Liver (tissue), 8 donors: ENCODE measurements at regions not wholly inside any gene's neighbourhood (a gene's known extent, or its start where the extent isn't known, plus 50 kb on each side); places are given as distances from the start of the nearest gene placed in this dataset.

Experiments used
- DNase-seq: peaks from one replicate; pipeline ENCODE4 v3.0.0-alpha.2; 2017; ENCODE audit warnings: low spot score
- H3K27ac ChIP-seq, 2 donors: one replicate each; pipeline ENCODE4 v1.7.0; 2013; ENCODE audit warnings: inconsistent platforms in 2 of 2, low read length in 2 of 2, control low read depth in 1 of 2, low read depth in 1 of 2, mild to moderate bottlenecking in 1 of 2
- H3K27me3 ChIP-seq, 4 donors: one replicate each; pipeline versions ENCODE4 v1.6.1 to v1.7.0; 2013; ENCODE audit warnings: low read length in 3 of 4, inconsistent platforms in 1 of 4, mild to moderate bottlenecking in 1 of 4, moderate library complexity in 1 of 4; ENCODE audit not compliant: control insufficient read depth in 4 of 4, insufficient read depth in 4 of 4
- H3K36me3 ChIP-seq, 4 donors: one replicate each; pipeline versions ENCODE4 v1.6.1 to v1.7.0; 2013; ENCODE audit warnings: low read length in 3 of 4, mild to moderate bottlenecking in 3 of 4, low read depth in 1 of 4, moderate library complexity in 1 of 4; ENCODE audit not compliant: control insufficient read depth in 4 of 4, insufficient read depth in 3 of 4
- H3K4me1 ChIP-seq, 4 donors: one replicate each; pipeline versions ENCODE4 v1.6.1 to v1.7.0; 2013; ENCODE audit warnings: low read length in 3 of 4, mild to moderate bottlenecking in 3 of 4, moderate library complexity in 1 of 4; ENCODE audit not compliant: control insufficient read depth in 4 of 4, insufficient read depth in 4 of 4
- H3K4me3 ChIP-seq, 3 donors: one replicate each; pipeline versions ENCODE4 v1.6.1 to v1.7.0; 2013; ENCODE audit warnings: low read length in 3 of 3, control low read depth in 1 of 3, low read depth in 1 of 3, mild to moderate bottlenecking in 1 of 3
- H3K9ac ChIP-seq, 2 donors: one replicate each; pipeline ENCODE4 v1.7.0; 2013; ENCODE audit warnings: low read length in 2 of 2, mild to moderate bottlenecking in 2 of 2, moderate library complexity in 2 of 2, control low read depth in 1 of 2, low read depth in 1 of 2
- H3K9me3 ChIP-seq, 4 donors: one replicate each; pipeline versions ENCODE4 v1.6.1 to v1.7.0; 2013; ENCODE audit warnings: low read length in 3 of 4; ENCODE audit not compliant: control insufficient read depth in 4 of 4
- ATF3 ChIP-seq: IDR thresholded peaks from 2 replicates; pipeline ENCODE4 v1.6.1; 2016; ENCODE audit warnings: antibody characterized with exemption
- EGR1 ChIP-seq, 2 donors: IDR thresholded peaks; 2 replicates each; pipeline ENCODE4 v1.6.1; 2016 to 2018; ENCODE audit warnings: antibody characterized with exemption in 2 of 2, low read depth in 2 of 2
- FOXA1 ChIP-seq: IDR thresholded peaks from 2 replicates; pipeline ENCODE4 v1.6.1; 2016; ENCODE audit warnings: antibody characterized with exemption
- FOXA2 ChIP-seq: IDR thresholded peaks from 2 replicates; pipeline ENCODE4 v1.6.1; 2016; ENCODE audit warnings: antibody characterized with exemption
- HNF4A ChIP-seq, 2 donors: conservative IDR thresholded peaks; 2 replicates each; pipeline ENCODE4 v1.6.1; 2016; ENCODE audit warnings: antibody characterized with exemption in 2 of 2, mild to moderate bottlenecking in 2 of 2
- HNF4G ChIP-seq: IDR thresholded peaks from 2 replicates; pipeline ENCODE4 v1.6.1; 2016; ENCODE audit warnings: antibody characterized with exemption
- JUND ChIP-seq, 2 donors: IDR thresholded peaks; 2 replicates each; pipeline ENCODE4 v1.6.1; 2016; ENCODE audit warnings: antibody characterized with exemption in 2 of 2
- NR2F2 ChIP-seq: IDR thresholded peaks from 2 replicates; pipeline ENCODE4 v1.6.1; 2016; ENCODE audit warnings: antibody characterized with exemption
- RAD21 ChIP-seq, 2 donors: IDR thresholded peaks; 2 replicates each; pipeline ENCODE4 v1.6.1; 2016; ENCODE audit warnings: antibody characterized with exemption in 2 of 2, mild to moderate bottlenecking in 2 of 2
- REST ChIP-seq: IDR thresholded peaks from 2 replicates; pipeline ENCODE4 v1.6.1; 2016; ENCODE audit warnings: antibody characterized with exemption, mild to moderate bottlenecking
- RXRA ChIP-seq, 2 donors: IDR thresholded peaks; 2 replicates each; pipeline ENCODE4 v1.6.1; 2017 to 2018; ENCODE audit warnings: antibody characterized with exemption in 2 of 2, mild to moderate bottlenecking in 1 of 2
- SP1 ChIP-seq: IDR thresholded peaks from 2 replicates; pipeline ENCODE4 v1.6.1; 2018; ENCODE audit warnings: antibody characterized with exemption, mild to moderate bottlenecking
- TAF1 ChIP-seq: conservative IDR thresholded peaks from 2 replicates; pipeline ENCODE4 v1.6.1; 2016; ENCODE audit warnings: antibody characterized with exemption, mild to moderate bottlenecking
- YY1 ChIP-seq: IDR thresholded peaks from 2 replicates; pipeline ENCODE4 v1.6.1; 2016; ENCODE audit warnings: antibody characterized with exemption, mild to moderate bottlenecking
- WGBS: extraction: QIAGEN DNeasy Blood & Tissue Kit; methylation state at CpG from one replicate; pipeline ENCODE4 v1.1.7; 2013; 5-methylcytosine and 5-hydroxymethylcytosine counted together
- TF ChIP-seq, protein P1 (sequence below): fragments of 150-350 bp; IDR thresholded peaks from 2 replicates; pipeline ENCODE4 v1.5.1; 2017; ENCODE audit warnings: improper control_type of control experiment, low read depth, low read length; ENCODE audit not compliant: missing input control
- TF ChIP-seq, protein P2 (sequence below): IDR thresholded peaks from 2 replicates; pipeline ENCODE4 v1.6.1; 2016; ENCODE audit warnings: antibody characterized with exemption
- TF ChIP-seq, protein P3 (sequence below): IDR thresholded peaks from 2 replicates; pipeline ENCODE4 v1.6.1; 2016; ENCODE audit warnings: antibody characterized with exemption
- donor health status: healthy.
- donor health status: healthy.
- donor health status: healthy.
- donor health status: healthy.
- donor health status: healthy.

DNA sequence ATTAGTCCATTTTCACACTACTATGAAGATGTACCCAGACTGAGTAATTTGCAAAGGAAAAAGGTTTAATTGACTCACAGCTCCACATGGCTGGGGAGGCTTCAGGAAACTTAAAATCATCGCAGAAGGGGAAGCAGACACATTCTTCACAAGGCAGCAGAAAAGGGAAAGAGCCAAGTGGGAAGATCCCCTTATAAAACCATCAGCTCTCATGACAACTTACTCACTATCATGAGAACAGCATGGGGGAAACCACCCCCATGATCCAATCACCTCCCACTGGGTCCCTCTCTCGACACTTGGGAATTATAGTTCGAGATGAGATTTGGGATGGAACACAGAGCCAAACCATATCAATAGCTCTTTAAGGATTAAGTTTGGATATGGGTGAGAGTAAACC, 246.1 kb upstream of the CYRIA start:
- Histone ChIP-seq H3K9ac (no peak overlapping the region), H3K36me3 (no peaks in the 10 kb centered on the region), H3K9me3 (no peaks in the 10 kb centered on the region), H3K4me1 (peaks cover 0 to 12% (median 4%) of the 10 kb centered on the region in 4 donors), H3K4me3 (no peak overlapping the region), H3K27ac (no peak overlapping the region), H3K27me3 (no peaks in the 10 kb centered on the region)
- TF ChIP-seq RAD21 (IDR thresholded peaks at IDR 0.05) = no peak
- no peak for TF ChIP-seq HNF4A (conservative IDR thresholded peaks at IDR 0.05)
- no peak for TF ChIP-seq RXRA (IDR thresholded peaks at IDR 0.05)
- TF ChIP-seq NR2F2 = no peak
- TF ChIP-seq, protein P1, sequence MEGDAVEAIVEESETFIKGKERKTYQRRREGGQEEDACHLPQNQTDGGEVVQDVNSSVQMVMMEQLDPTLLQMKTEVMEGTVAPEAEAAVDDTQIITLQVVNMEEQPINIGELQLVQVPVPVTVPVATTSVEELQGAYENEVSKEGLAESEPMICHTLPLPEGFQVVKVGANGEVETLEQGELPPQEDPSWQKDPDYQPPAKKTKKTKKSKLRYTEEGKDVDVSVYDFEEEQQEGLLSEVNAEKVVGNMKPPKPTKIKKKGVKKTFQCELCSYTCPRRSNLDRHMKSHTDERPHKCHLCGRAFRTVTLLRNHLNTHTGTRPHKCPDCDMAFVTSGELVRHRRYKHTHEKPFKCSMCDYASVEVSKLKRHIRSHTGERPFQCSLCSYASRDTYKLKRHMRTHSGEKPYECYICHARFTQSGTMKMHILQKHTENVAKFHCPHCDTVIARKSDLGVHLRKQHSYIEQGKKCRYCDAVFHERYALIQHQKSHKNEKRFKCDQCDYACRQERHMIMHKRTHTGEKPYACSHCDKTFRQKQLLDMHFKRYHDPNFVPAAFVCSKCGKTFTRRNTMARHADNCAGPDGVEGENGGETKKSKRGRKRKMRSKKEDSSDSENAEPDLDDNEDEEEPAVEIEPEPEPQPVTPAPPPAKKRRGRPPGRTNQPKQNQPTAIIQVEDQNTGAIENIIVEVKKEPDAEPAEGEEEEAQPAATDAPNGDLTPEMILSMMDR = no peak
- TF ChIP-seq ATF3 = no peak
- no peak for TF ChIP-seq EGR1 (IDR thresholded peaks at IDR 0.05; ENCODE audit: low read depth in 2 of 2)
- TF ChIP-seq, protein P2, sequence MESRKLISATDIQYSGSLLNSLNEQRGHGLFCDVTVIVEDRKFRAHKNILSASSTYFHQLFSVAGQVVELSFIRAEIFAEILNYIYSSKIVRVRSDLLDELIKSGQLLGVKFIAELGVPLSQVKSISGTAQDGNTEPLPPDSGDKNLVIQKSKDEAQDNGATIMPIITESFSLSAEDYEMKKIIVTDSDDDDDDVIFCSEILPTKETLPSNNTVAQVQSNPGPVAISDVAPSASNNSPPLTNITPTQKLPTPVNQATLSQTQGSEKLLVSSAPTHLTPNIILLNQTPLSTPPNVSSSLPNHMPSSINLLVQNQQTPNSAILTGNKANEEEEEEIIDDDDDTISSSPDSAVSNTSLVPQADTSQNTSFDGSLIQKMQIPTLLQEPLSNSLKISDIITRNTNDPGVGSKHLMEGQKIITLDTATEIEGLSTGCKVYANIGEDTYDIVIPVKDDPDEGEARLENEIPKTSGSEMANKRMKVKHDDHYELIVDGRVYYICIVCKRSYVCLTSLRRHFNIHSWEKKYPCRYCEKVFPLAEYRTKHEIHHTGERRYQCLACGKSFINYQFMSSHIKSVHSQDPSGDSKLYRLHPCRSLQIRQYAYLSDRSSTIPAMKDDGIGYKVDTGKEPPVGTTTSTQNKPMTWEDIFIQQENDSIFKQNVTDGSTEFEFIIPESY = no peak
- no peak for TF ChIP-seq HNF4G
- no peak for TF ChIP-seq REST
- TF ChIP-seq TAF1 = no peak
- TF ChIP-seq, protein P3, sequence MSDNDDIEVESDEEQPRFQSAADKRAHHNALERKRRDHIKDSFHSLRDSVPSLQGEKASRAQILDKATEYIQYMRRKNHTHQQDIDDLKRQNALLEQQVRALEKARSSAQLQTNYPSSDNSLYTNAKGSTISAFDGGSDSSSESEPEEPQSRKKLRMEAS = no peak
- TF ChIP-seq YY1 = no peak
- TF ChIP-seq FOXA1 = no peak
- no peak for TF ChIP-seq FOXA2
- 82% methylated on average over 3 of the region's 3 CpGs for WGBS
- no peak for DNase-seq

DNA sequence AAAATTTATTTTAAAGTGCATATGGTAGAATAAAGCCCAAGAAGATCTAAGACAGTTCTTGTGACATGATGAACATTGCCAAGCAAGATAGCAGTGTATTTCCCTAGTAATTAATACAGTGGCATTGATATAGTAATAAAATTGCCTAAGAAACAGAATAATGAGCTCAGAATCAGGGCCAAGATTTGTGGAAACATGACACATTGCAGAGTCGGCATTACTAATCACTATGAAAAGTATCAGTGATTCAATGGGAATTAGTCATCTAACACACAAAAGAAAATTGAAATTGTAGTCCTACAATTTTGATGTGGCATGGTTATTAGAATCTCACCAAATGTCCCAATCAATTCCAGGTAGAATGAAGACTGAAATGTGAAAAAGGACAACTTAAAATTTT, 243.0 kb upstream of the CYRIA start:
- Histone ChIP-seq H3K27ac (no peak overlapping the region), H3K9me3 (no peaks in the 10 kb centered on the region), H3K27me3 (no peaks in the 10 kb centered on the region), H3K36me3 (no peaks in the 10 kb centered on the region), H3K4me3 (no peak overlapping the region), H3K4me1 (peaks cover 0 to 16% (median 5%) of the 10 kb centered on the region in 4 donors), H3K9ac (no peak overlapping the region)
- 84% methylated on average over 1 of the region's 1 CpG for WGBS
- DNase-seq = no peak
- TF ChIP-seq SP1 (no peak), HNF4A (conservative IDR thresholded peaks at IDR 0.05) (no peak), FOXA1 (no peak), FOXA2 (no peak), RAD21 (IDR thresholded peaks at IDR 0.05) (no peak), EGR1 (IDR thresholded peaks at IDR 0.05; ENCODE audit: low read depth in 2 of 2) (no peak), JUND (IDR thresholded peaks at IDR 0.05) (no peak), TAF1 (no peak), REST (no peak), HNF4G (no peak), ATF3 (no peak)
- TF ChIP-seq, protein P2 = no peak
- TF ChIP-seq, protein P3 = no peak
